ENCODE measurements at regions not wholly inside any gene's neighbourhood (a gene's known extent, or its start where the extent isn't known, plus 50 kb on each side); places are given as distances from the start of the nearest gene placed in this dataset.

DNA sequence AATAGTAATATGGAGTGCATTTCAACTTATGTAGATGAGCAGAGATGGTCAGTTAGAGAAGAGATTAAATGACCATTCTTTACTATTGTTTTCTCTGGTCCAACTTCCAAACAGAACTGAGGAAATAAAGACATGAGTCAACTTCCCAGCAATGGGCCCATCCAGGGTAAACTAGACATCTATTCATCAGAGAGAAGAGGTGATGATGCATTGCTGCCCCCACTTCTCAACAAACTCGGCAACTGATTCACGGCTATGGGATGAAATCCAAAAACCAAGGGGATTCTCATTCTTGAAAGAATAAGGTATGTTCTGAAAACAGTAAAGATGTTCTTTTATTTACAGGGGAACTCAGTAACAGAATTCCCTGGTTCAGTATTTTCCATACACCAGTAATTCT is 190.7 kb downstream of the RDH14 start:
- TF ChIP-seq, protein P1, sequence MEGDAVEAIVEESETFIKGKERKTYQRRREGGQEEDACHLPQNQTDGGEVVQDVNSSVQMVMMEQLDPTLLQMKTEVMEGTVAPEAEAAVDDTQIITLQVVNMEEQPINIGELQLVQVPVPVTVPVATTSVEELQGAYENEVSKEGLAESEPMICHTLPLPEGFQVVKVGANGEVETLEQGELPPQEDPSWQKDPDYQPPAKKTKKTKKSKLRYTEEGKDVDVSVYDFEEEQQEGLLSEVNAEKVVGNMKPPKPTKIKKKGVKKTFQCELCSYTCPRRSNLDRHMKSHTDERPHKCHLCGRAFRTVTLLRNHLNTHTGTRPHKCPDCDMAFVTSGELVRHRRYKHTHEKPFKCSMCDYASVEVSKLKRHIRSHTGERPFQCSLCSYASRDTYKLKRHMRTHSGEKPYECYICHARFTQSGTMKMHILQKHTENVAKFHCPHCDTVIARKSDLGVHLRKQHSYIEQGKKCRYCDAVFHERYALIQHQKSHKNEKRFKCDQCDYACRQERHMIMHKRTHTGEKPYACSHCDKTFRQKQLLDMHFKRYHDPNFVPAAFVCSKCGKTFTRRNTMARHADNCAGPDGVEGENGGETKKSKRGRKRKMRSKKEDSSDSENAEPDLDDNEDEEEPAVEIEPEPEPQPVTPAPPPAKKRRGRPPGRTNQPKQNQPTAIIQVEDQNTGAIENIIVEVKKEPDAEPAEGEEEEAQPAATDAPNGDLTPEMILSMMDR (IDR thresholded peaks at IDR 0.05), result no peak
- no peak for TF ChIP-seq POLR2A (IDR thresholded peaks at IDR 0.05)
